ENCODE measurements at regions not wholly inside any gene's neighbourhood (a gene's known extent, or its start where the extent isn't known, plus 50 kb on each side); places are given as distances from the start of the nearest gene placed in this dataset.

GRCh38 chr2:216808805-216809425, 50.9 kb downstream of the TNP1 start:
- H3K4me3 ChIP-seq: no peak overlapping the region
- no peak for DNase-seq
- H3K9me3 ChIP-seq (replicated peaks): no peaks in the 10 kb centered on the region
- H3K27ac ChIP-seq: no peak overlapping the region
- H3K36me3 ChIP-seq: no peaks in the 10 kb centered on the region
- H3K4me1 ChIP-seq: no peaks in the 10 kb centered on the region
- no peaks in the 10 kb centered on the region for H3K27me3 ChIP-seq

DNA sequence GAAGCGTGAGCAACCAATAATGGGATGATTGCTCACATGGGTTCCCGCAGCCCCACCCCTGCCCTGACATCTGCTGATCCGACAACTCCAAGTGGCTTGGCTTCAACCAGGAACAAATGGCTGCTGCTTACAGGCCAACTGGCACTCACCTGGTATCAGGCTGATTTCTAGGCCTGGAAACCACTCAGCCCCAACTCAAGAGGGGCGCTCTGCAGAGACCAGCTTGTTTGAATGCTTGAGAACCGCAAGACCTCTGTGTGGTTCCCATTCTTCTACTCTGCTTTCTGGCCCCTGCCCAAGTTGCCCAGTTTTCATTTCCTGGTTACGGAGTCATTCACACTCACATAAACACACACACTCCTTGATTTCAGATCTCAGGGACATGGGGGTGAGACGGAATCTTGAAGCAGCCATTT, 52.0 kb downstream of the TNP1 start:
- Histone ChIP-seq H3K4me1 (no peaks in the 10 kb centered on the region), H3K4me3 (no peak overlapping the region), H3K27me3 (no peaks in the 10 kb centered on the region), H3K9me3 (replicated peaks) (no peaks in the 10 kb centered on the region), H3K27ac (no peak overlapping the region), H3K36me3 (no peaks in the 10 kb centered on the region)
- no peak for DNase-seq

DNA sequence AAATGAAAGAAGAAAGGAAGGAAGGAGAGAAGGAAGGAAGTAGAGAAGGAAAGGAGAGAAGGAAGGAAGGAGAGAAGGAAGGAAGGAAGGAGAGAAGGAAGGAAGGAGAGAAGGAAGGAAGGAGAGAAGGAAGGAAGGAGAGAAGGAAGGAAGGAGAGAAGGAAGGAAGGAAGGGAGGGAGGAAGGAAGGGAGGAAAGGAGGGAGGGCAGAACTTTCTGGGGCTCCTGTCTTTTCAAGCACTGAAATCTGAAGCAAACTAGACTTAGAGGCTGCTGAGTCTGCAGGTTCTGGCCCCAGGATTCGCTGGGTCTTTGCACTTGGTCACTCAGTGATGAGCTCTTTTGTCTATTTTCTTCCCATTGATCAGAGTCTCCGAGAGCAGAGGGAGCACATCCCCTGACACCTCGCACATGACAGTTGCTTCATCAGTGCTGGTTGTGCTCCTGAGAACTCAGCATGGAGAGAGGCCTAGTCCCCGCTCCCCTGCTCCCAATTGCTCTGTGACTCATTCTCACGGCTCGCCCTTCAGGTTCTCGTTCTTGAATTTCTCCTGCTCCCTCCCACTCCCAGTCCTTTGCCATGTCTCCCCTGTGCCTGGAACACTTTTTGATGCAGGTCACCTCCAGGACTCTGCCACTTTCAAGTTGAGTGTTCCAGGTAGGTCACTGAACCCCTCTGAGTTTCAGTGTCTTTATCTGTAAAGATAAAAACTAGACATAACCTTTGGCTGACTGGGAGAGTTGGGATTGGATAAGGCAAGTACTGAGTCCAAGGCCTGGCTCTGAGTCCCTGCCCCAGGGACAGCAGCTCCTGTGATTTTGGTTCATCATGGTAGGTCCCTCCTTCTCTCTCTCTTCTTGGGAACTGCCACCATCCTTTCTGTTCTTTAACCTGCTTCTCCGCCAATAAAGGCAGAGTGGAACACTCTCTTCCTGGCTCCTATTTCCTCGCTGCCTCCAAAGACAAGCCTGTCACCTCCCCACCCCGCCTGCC, 55.2 kb downstream of the TNP1 start:
- no peak for DNase-seq
- no peak overlapping the region for H3K27ac ChIP-seq

DNA sequence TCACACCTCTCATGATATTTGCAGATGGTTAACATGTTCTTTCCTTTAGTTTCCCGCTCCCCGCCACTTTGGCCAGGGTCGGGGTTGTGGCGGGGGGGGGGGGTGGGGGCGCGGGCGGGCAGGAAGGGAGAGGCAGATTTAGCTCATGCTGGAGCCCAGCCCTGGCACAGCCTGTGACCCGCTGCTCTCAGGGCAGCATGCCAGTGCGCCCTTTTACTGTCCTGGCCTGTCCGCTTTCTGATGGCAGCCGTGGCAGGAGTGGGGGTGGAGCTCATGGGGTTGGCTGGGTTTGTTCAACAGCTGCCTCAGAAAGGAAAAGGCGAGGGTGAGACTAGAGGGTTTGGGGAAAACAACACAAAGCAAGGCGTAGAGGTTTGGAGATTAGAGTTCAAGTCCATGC, 56.1 kb downstream of the TNP1 start:
- H3K36me3 ChIP-seq: no peaks in the 10 kb centered on the region
- no peak overlapping the region for H3K27ac ChIP-seq
- H3K27me3 ChIP-seq: no peaks in the 10 kb centered on the region
- no peak for DNase-seq
- no peak overlapping the region for H3K4me3 ChIP-seq
- H3K4me1 ChIP-seq: peaks cover 3% of the 10 kb centered on the region
- no peaks in the 10 kb centered on the region for H3K9me3 ChIP-seq (replicated peaks)

More for the DNA sequence above, 55.2 kb downstream of the TNP1 start:
- no peaks in the 10 kb centered on the region for H3K36me3 ChIP-seq
- H3K4me3 ChIP-seq: no peak overlapping the region
- H3K27me3 ChIP-seq: no peaks in the 10 kb centered on the region
- no peaks in the 10 kb centered on the region for H3K9me3 ChIP-seq (replicated peaks)
- H3K4me1 ChIP-seq: peaks cover 3% of the 10 kb centered on the region

GRCh38 chr2:216802516-216803215, 57.2 kb downstream of the TNP1 start:
- Histone ChIP-seq H3K27ac (no peak overlapping the region), H3K27me3 (no peaks in the 10 kb centered on the region), H3K4me3 (no peak overlapping the region), H3K36me3 (no peaks in the 10 kb centered on the region), H3K9me3 (replicated peaks) (no peaks in the 10 kb centered on the region), H3K4me1 (peaks cover 3% of the 10 kb centered on the region)
- peak; percentile 33 to 63 for DNase-seq

DNA sequence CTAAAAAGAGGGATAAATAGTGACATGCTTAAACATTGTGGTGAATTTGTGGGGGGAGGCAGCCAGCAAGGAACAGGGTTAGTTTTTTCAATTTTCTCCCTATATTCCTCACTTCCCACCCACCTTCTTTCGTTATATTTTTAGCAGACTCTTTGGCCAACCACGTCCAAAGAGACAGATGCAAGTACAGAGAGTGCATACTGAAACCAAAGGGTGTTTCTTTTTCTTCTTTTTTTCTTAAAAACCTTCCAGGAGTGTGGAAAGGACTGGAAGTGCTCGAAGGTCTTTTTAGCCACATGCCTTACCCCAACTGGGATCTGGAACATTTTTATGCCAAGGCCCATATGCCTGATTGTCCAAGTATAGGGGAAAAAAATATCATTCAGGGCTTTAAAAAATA, 59.0 kb downstream of the TNP1 start:
- no peak for DNase-seq
- Histone ChIP-seq H3K9me3 (replicated peaks) (no peaks in the 10 kb centered on the region), H3K4me1 (peaks cover 3% of the 10 kb centered on the region), H3K27me3 (no peaks in the 10 kb centered on the region), H3K27ac (no peak overlapping the region), H3K36me3 (no peaks in the 10 kb centered on the region), H3K4me3 (no peak overlapping the region)

GRCh38 chr2:216799873-216800431, 59.9 kb downstream of the TNP1 start:
- Histone ChIP-seq H3K27me3 (no peaks in the 10 kb centered on the region), H3K4me3 (no peak overlapping the region), H3K4me1 (peaks cover 3% of the 10 kb centered on the region), H3K27ac (no peak overlapping the region), H3K36me3 (no peaks in the 10 kb centered on the region), H3K9me3 (replicated peaks) (no peaks in the 10 kb centered on the region)
- no peak for DNase-seq

DNA sequence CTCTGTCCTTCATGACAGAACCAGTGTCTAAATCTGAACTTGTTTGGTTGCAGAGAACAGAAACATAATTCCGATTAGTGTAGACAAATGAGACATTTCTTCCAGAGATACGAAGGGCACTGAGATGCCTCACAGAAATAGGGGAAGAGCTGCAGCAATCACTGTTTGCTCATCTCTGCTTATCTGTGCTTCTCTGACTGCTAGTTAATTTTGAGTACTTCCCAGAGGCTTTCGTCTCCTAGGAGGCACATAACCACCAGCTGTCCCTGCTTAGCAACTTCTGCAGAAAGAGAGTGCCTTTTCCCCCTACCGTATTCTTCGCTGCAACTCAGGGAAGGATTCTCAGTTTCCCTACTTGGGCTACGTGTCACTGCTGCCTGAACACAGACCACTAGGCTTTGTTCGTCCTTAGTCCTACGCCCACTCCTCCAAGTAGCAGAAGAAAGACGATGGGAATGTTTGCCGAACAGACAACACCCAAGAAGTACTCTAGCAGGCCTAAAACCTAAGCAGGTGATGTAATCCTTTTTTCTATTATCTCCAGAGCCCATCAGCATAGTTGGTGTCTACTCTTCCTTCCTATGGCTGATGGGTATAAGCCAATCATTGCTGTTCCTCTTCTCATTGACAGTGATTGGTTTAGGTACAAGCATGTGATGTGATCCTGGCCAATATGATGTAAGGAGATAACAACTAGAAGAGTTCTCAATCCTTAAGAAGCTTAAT, 63.6 kb downstream of the TNP1 start:
- Histone ChIP-seq H3K4me3 (no peak overlapping the region), H3K9me3 (replicated peaks) (no peaks in the 10 kb centered on the region), H3K27ac (no peak overlapping the region), H3K4me1 (peaks cover 8% of the 10 kb centered on the region; the same call in 1 of the 2 replicates), H3K36me3 (no peaks in the 10 kb centered on the region), H3K27me3 (no peaks in the 10 kb centered on the region)
- no peak for DNase-seq

GRCh38 chr2:216793386-216793785, 66.5 kb downstream of the TNP1 start:
- Histone ChIP-seq H3K9me3 (replicated peaks) (no peaks in the 10 kb centered on the region), H3K36me3 (no peaks in the 10 kb centered on the region), H3K4me1 (peaks cover 18% of the 10 kb centered on the region), H3K27me3 (no peaks in the 10 kb centered on the region), H3K27ac (no peak overlapping the region), H3K4me3 (no peak overlapping the region)
- no peak for DNase-seq

GRCh38 chr2:216792222-216793021, 67.4 kb downstream of the TNP1 start:
- H3K4me3 ChIP-seq: no peak overlapping the region
- H3K27me3 ChIP-seq: no peaks in the 10 kb centered on the region
- no peak overlapping the region for H3K27ac ChIP-seq
- no peaks in the 10 kb centered on the region for H3K9me3 ChIP-seq (replicated peaks)
- peaks cover 21% of the 10 kb centered on the region for H3K4me1 ChIP-seq
- H3K36me3 ChIP-seq: no peaks in the 10 kb centered on the region
- DNase-seq: peak; percentile 17 to 41

- Histone ChIP-seq H3K36me3 (no peaks in the 10 kb centered on the region), H3K27ac (no peak overlapping the region), H3K9me3 (replicated peaks) (no peaks in the 10 kb centered on the region), H3K4me3 (no peak overlapping the region), H3K4me1 (peaks cover 21% of the 10 kb centered on the region), H3K27me3 (no peaks in the 10 kb centered on the region)
- DNase-seq: no peak
Measured at GRCh38 chr2:216791303-216791702, 68.6 kb downstream of the TNP1 start.

DNA sequence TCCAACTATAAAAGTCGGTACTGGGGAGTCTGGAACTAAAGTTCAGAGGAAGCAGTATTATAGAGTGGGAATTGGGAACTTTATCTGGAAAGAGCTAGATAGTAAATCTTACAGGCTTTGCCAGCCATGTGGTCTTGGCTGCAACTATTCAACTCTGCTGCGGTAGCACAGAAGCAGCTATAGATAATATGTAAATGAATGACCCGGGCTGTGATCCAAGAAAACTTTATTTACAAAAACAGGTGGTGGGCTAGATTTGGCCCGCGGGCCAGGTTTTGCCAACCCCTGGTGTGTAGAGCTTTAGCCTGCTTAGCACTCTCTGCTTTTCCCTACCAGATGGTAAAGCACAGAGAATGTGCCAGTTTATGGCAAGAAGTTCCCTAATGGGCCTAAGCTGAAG, 70.8 kb downstream of the TNP1 start:
- H3K4me1 ChIP-seq: peaks cover 21% of the 10 kb centered on the region
- H3K27ac ChIP-seq: no peak overlapping the region
- H3K36me3 ChIP-seq: no peaks in the 10 kb centered on the region
- H3K4me3 ChIP-seq: no peak overlapping the region
- DNase-seq: peak; percentile 61 to 81
- H3K9me3 ChIP-seq (replicated peaks): no peaks in the 10 kb centered on the region
- H3K27me3 ChIP-seq: no peaks in the 10 kb centered on the region

DNA sequence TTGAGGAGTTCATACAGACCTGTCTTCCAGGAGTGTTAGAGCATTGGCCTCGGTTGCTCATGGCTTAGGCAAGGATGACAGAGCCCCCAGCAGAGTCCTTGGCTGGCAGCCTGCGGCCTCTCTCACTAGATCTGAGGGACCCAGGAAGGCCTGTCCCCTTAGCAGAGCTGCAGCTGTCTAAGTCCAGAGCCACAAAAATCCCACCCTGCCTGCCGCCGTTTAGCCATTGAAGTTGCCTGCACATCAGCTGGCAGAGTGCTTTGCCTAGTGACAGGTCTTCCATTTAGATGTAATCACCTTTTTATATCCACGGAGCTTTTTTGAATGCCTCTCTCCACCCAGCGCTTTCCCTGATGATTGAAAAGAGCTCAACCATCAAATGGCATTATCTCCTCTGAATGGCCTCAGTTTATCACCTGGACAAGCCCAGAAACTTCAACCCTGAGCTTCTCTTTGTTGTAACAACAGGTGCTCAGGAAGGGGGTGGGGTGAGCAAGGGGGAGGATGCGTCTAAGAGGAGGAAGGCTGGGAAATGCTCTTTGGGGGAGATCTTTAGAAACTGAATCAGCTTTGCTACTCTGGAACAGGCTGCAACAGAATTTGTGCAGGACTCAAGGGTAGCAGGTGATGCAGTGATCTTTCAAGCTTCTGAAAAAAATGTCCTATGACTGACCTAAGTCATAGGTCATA, 71.9 kb downstream of the TNP1 start:
- H3K4me3 ChIP-seq: no peak overlapping the region
- H3K36me3 ChIP-seq: no peaks in the 10 kb centered on the region
- H3K4me1 ChIP-seq: peaks cover 21% of the 10 kb centered on the region
- H3K27me3 ChIP-seq: no peaks in the 10 kb centered on the region
- peak in 1 of 2 experiments; percentile 24 for DNase-seq
- H3K9me3 ChIP-seq (replicated peaks): no peaks in the 10 kb centered on the region
- H3K27ac ChIP-seq: no peak overlapping the region
